ENCODE measurements at regions not wholly inside any gene's neighbourhood (a gene's known extent, or its start where the extent isn't known, plus 50 kb on each side); places are given as distances from the start of the nearest gene placed in this dataset.

GRCh38 chr12:123076604-123077297 is 74.1 kb downstream of the PITPNM2 start:
- H3K27me3 ChIP-seq (replicated peaks in 1 of 4; ENCODE audit: control extremely low read depth in 1 of 4, control insufficient read depth in 3 of 4, insufficient read depth in 4 of 4, low read length in 3 of 4), result peaks cover 0 to 3% (median 0%) of the 10 kb centered on the region in 4 experiments
- H3K9me3 Mint-ChIP-seq (ENCODE audit: insufficient read depth), result no peaks in the 10 kb centered on the region
- ChIA-PET POLR2A (no interaction called here), CTCF (interaction anchor here (1.4 kb wide), 1 partner anchor 67 kb away, joined by 6 read pairs; no protein-coding TSS in a partner anchor)
- peaks cover 53% of the 10 kb centered on the region for H3K79me2 ChIP-seq (ENCODE audit: control insufficient read depth, insufficient read depth, low read length)
- TF ChIP-seq EZH2 (IDR thresholded peaks at IDR 0.05; ENCODE audit: borderline replicate concordance, insufficient read depth, low read depth, low read length, poor library complexity, severe bottlenecking) (no peak), CTCF (IDR thresholded peaks at IDR 0.05) (no peak)
- H3K27ac ChIP-seq (ENCODE audit: low read length in 2 of 2), result peak overlapping the region; percentile 41 to 63
- peaks cover 34% of the 10 kb centered on the region for H3K4me1 Mint-ChIP-seq
- DNase-seq (no peak), ATAC-seq (ENCODE audit: low read depth) (peak; percentile 43)
- peak overlapping the region; percentile 74 for H3K4me3 Mint-ChIP-seq
- H3K27me3 Mint-ChIP-seq, result no peaks in the 10 kb centered on the region
- H3K27ac Mint-ChIP-seq, result peak overlapping the region; percentile 86
- no peaks in the 10 kb centered on the region for H3K36me3 ChIP-seq (replicated peaks in 1 of 2; ENCODE audit: control extremely low read depth in 1 of 2, control insufficient read depth in 1 of 2, extremely low read depth in 1 of 2, insufficient read depth in 2 of 2, low read length in 1 of 2)
- no peaks in the 10 kb centered on the region for H4K20me1 ChIP-seq (ENCODE audit: control insufficient read depth, insufficient read depth, low read length, poor library complexity, severe bottlenecking)
- H3K4me2 ChIP-seq (replicated peaks; ENCODE audit: low read depth, low read length, poor library complexity, severe bottlenecking), result peak overlapping the region; percentile 43
- intact Hi-C loops (cut with micrococcal nuclease), result loop anchor here (1.0 kb wide), 1 partner anchor 31 kb away; no protein-coding TSS in a partner anchor
- peak overlapping the region; percentile 52 for H2AFZ ChIP-seq (ENCODE audit: insufficient read depth, low read depth, low read length, poor library complexity, severe bottlenecking)
- H3K4me3 ChIP-seq (ENCODE audit: control extremely low read depth in 1 of 5, extremely low read depth in 1 of 5, insufficient read depth in 1 of 5, low read depth in 2 of 5, low read length in 4 of 5), result no peak overlapping the region
- WGBS (ENCODE audit: insufficient coverage), result 58% methylated on average over 7 of the region's 11 CpGs
- H3K9ac ChIP-seq (ENCODE audit: low read length), result no peak overlapping the region
- no peaks in the 10 kb centered on the region for H3K9me3 ChIP-seq (ENCODE audit: control extremely low read depth in 1 of 3, control insufficient read depth in 2 of 3, insufficient read depth in 1 of 3, low read length in 2 of 3)
- peaks cover 20 to 43% of the 10 kb centered on the region in 2 donors for H3K4me1 ChIP-seq (ENCODE audit: control insufficient read depth in 2 of 2, insufficient read depth in 2 of 2, low read length in 2 of 2)

GRCh38 chr12:123075646-123076171 is 75.2 kb downstream of the PITPNM2 start:
- peak overlapping the region; percentile 86 for H3K27ac Mint-ChIP-seq
- peak overlapping the region; percentile 52 for H2AFZ ChIP-seq (ENCODE audit: insufficient read depth, low read depth, low read length, poor library complexity, severe bottlenecking)
- peak; percentile 86 for ATAC-seq (ENCODE audit: low read depth)

More at GRCh38 chr12:123075646-123076171, 75.2 kb downstream of the PITPNM2 start:
- Mint-ChIP-seq H3K9me3 (ENCODE audit: insufficient read depth) (no peaks in the 10 kb centered on the region), H3K4me1 (peaks cover 34% of the 10 kb centered on the region), H3K4me3 (peak overlapping the region; percentile 74), H3K27me3 (no peaks in the 10 kb centered on the region)
- Histone ChIP-seq H3K27ac (ENCODE audit: low read length in 2 of 2) (peak overlapping the region; percentile 41 to 63), H3K9ac (ENCODE audit: low read length) (no peak overlapping the region), H3K4me2 (replicated peaks; ENCODE audit: low read depth, low read length, poor library complexity, severe bottlenecking) (peak overlapping the region; percentile 43), H3K9me3 (ENCODE audit: control extremely low read depth in 1 of 3, control insufficient read depth in 2 of 3, insufficient read depth in 1 of 3, low read length in 2 of 3) (no peaks in the 10 kb centered on the region), H3K4me1 (ENCODE audit: control insufficient read depth in 2 of 2, insufficient read depth in 2 of 2, low read length in 2 of 2) (peaks cover 16 to 34% of the 10 kb centered on the region in 2 donors), H3K4me3 (ENCODE audit: control extremely low read depth in 1 of 5, extremely low read depth in 1 of 5, insufficient read depth in 1 of 5, low read depth in 2 of 5, low read length in 4 of 5) (peak overlapping the region in 1 of 5 experiments; percentile 6), H3K36me3 (replicated peaks in 1 of 2; ENCODE audit: control extremely low read depth in 1 of 2, control insufficient read depth in 1 of 2, extremely low read depth in 1 of 2, insufficient read depth in 2 of 2, low read length in 1 of 2) (no peaks in the 10 kb centered on the region), H3K27me3 (replicated peaks in 1 of 4; ENCODE audit: control extremely low read depth in 1 of 4, control insufficient read depth in 3 of 4, insufficient read depth in 4 of 4, low read length in 3 of 4) (peaks cover 0 to 3% (median 0%) of the 10 kb centered on the region in 4 experiments), H4K20me1 (ENCODE audit: control insufficient read depth, insufficient read depth, low read length, poor library complexity, severe bottlenecking) (no peaks in the 10 kb centered on the region), H3K79me2 (ENCODE audit: control insufficient read depth, insufficient read depth, low read length) (peaks cover 63% of the 10 kb centered on the region)
- ChIA-PET POLR2A (interaction anchor here (0.6 kb wide), 1 partner anchor 192 kb away, joined by 3 read pairs; no protein-coding TSS in a partner anchor), CTCF (interaction anchor here (0.7 to 1.9 kb wide), 10 partner anchors 9 to 157 kb away, joined by 3 to 8 read pairs (median 3); partner anchors contain the start of genes MPHOSPH9, MTRFR and PITPNM2)
- DNase-seq, result peak; percentile 53
- intact Hi-C loops (cut with micrococcal nuclease), result loop anchor here (1.0 to 2.0 kb wide), 2 partner anchors 13 to 32 kb away; no protein-coding TSS in a partner anchor
- TF ChIP-seq EZH2 (IDR thresholded peaks at IDR 0.05; ENCODE audit: borderline replicate concordance, insufficient read depth, low read depth, low read length, poor library complexity, severe bottlenecking) (no peak), CTCF (IDR thresholded peaks at IDR 0.05) (no peak)
- 60% methylated on average over 16 of the region's 16 CpGs for WGBS (ENCODE audit: insufficient coverage)

All from B cell (primary cell).